ENCODE measurements at regions not wholly inside any gene's neighbourhood (a gene's known extent, or its start where the extent isn't known, plus 50 kb on each side); places are given as distances from the start of the nearest gene placed in this dataset.

DNA sequence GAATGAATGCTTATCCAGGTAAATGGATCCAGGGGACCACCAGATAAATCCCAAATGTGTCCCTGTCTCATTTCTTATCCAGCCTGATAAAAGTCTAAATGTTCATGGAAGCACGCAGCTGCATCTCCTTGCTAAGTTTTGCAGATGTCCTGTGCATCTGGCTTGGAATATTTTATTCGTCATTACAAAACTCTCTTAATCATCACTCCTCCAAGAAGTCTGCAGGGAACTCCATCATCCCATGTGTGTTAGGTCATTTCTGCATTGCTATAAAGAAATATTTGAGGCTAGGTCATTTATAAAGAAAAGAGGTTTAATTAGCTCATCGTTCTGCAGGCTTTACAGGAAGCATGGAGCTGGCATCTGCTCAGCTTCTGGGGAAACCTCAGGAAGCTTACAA lies 297.2 kb downstream of the HS3ST1 start:
- Histone ChIP-seq H3K27ac (ENCODE audit: extremely low read depth, low read depth, low read length) (no peak overlapping the region), H3K9me3 (ENCODE audit: control insufficient read depth, insufficient read depth, low read depth, low read length) (no peaks in the 10 kb centered on the region), H3K36me3 (ENCODE audit: control insufficient read depth in 2 of 2, insufficient read depth in 1 of 2, low read length in 2 of 2) (no peaks in the 10 kb centered on the region), H3K4me3 (ENCODE audit: low read depth, low read length) (no peak overlapping the region), H3K4me1 (ENCODE audit: control insufficient read depth, insufficient read depth, low read length) (no peaks in the 10 kb centered on the region)
- POLR2A ChIA-PET: no interaction called here
- TF ChIP-seq ZNF157 (tag by site-specific recombination; IDR thresholded peaks at IDR 0.05) (no peak), KLF1 (tag by site-specific recombination; IDR thresholded peaks at IDR 0.05) (no peak), ZNF423 (tag by site-specific recombination; IDR thresholded peaks at IDR 0.05) (no peak), ZNF623 (tag by site-specific recombination; IDR thresholded peaks at IDR 0.05) (no peak), SALL2 (tag by site-specific recombination; IDR thresholded peaks at IDR 0.05; ENCODE audit: borderline replicate concordance) (no peak), ZNF830 (tag by site-specific recombination; IDR thresholded peaks at IDR 0.05; ENCODE audit: low read depth) (no peak), ZNF529 (tag by site-specific recombination; IDR thresholded peaks at IDR 0.05; ENCODE audit: insufficient replicate concordance) (no peak), ZNF677 (tag by site-specific recombination; IDR thresholded peaks at IDR 0.05) (no peak), ZNF266 (tag by site-specific recombination; IDR thresholded peaks at IDR 0.05; ENCODE audit: low read depth) (no peak), KLF7 (tag by site-specific recombination; IDR thresholded peaks at IDR 0.05; ENCODE audit: borderline replicate concordance) (no peak), TRIM28 (IDR thresholded peaks at IDR 0.05; ENCODE audit: borderline replicate concordance, low read length) (no peak), ZNF792 (tag by site-specific recombination; IDR thresholded peaks at IDR 0.05) (no peak), ZNF624 (tag by site-specific recombination; IDR thresholded peaks at IDR 0.05) (no peak), ZNF416 (tag by site-specific recombination; IDR thresholded peaks at IDR 0.05) (no peak), HOXC10 (CRISPR knock-in tag; IDR thresholded peaks at IDR 0.05) (no peak), SCRT1 (tag by site-specific recombination; IDR thresholded peaks at IDR 0.05; ENCODE audit: borderline replicate concordance) (no peak)
- TF ChIP-seq, protein P1, sequence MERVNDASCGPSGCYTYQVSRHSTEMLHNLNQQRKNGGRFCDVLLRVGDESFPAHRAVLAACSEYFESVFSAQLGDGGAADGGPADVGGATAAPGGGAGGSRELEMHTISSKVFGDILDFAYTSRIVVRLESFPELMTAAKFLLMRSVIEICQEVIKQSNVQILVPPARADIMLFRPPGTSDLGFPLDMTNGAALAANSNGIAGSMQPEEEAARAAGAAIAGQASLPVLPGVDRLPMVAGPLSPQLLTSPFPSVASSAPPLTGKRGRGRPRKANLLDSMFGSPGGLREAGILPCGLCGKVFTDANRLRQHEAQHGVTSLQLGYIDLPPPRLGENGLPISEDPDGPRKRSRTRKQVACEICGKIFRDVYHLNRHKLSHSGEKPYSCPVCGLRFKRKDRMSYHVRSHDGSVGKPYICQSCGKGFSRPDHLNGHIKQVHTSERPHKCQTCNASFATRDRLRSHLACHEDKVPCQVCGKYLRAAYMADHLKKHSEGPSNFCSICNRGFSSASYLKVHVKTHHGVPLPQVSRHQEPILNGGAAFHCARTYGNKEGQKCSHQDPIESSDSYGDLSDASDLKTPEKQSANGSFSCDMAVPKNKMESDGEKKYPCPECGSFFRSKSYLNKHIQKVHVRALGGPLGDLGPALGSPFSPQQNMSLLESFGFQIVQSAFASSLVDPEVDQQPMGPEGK (tag by site-specific recombination; IDR thresholded peaks at IDR 0.05): no peak
- TF ChIP-seq, protein P2, sequence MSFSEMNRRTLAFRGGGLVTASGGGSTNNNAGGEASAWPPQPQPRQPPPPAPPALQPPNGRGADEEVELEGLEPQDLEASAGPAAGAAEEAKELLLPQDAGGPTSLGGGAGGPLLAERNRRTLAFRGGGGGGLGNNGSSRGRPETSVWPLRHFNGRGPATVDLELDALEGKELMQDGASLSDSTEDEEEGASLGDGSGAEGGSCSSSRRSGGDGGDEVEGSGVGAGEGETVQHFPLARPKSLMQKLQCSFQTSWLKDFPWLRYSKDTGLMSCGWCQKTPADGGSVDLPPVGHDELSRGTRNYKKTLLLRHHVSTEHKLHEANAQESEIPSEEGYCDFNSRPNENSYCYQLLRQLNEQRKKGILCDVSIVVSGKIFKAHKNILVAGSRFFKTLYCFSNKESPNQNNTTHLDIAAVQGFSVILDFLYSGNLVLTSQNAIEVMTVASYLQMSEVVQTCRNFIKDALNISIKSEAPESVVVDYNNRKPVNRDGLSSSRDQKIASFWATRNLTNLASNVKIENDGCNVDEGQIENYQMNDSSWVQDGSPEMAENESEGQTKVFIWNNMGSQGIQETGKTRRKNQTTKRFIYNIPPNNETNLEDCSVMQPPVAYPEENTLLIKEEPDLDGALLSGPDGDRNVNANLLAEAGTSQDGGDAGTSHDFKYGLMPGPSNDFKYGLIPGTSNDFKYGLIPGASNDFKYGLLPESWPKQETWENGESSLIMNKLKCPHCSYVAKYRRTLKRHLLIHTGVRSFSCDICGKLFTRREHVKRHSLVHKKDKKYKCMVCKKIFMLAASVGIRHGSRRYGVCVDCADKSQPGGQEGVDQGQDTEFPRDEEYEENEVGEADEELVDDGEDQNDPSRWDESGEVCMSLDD (tag by site-specific recombination; IDR thresholded peaks at IDR 0.05): no peak
- TF ChIP-seq, protein P3, sequence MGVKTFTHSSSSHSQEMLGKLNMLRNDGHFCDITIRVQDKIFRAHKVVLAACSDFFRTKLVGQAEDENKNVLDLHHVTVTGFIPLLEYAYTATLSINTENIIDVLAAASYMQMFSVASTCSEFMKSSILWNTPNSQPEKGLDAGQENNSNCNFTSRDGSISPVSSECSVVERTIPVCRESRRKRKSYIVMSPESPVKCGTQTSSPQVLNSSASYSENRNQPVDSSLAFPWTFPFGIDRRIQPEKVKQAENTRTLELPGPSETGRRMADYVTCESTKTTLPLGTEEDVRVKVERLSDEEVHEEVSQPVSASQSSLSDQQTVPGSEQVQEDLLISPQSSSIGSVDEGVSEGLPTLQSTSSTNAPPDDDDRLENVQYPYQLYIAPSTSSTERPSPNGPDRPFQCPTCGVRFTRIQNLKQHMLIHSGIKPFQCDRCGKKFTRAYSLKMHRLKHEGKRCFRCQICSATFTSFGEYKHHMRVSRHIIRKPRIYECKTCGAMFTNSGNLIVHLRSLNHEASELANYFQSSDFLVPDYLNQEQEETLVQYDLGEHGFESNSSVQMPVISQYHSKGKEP (tag by site-specific recombination; IDR thresholded peaks at IDR 0.05): no peak
- CTCF ChIA-PET: interaction anchor here (0.5 kb wide), 1 partner anchor 596 kb away, joined by 3 read pairs; no protein-coding TSS in a partner anchor

DNA sequence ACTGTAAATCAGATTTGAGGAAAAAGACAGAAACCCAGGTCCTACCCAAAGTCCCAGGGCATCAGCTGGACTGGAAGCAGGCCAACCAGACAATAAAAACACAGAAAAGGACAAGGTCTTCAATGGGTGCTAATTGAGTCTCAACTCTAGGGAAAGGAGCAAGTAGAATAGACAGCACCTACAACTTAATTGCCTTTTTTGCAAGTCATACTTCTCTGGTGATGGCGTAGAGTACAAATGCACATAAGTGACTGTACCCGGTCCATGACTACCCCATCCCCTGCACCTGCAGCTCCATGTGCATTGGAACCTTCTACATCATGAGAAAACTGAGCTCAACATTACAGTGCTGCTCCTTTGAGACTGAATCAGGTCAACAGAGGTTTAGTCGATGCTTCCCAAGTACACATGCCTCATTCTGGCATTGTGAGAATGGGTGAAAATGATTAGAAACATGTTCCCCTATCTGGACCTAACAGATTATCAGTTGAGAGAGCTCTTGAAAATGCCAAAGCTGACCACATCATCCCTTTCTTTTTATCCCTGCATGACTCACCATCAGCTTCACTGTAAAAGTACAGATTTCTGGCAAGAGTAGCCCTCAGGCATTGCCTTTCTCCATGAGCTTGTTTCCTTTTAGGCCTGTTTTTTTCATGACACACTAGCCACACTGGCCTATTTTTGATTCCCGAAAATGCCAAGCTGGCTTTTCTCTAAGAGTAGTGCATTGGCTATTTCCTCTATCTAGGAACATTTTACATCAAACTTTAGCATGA lies 298.3 kb downstream of the HS3ST1 start:
- H3K9me3 ChIP-seq (ENCODE audit: control insufficient read depth, insufficient read depth, low read depth, low read length): no peaks in the 10 kb centered on the region

More for the DNA sequence above, 298.3 kb downstream of the HS3ST1 start:
- TF ChIP-seq ZNF16 (tag by site-specific recombination; IDR thresholded peaks at IDR 0.05; ENCODE audit: low read depth): no peak
- TF ChIP-seq ZNF791 (tag by site-specific recombination; IDR thresholded peaks at IDR 0.05): no peak
- TF ChIP-seq, protein P4, sequence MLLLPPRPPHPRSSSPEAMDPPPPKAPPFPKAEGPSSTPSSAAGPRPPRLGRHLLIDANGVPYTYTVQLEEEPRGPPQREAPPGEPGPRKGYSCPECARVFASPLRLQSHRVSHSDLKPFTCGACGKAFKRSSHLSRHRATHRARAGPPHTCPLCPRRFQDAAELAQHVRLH (tag by site-specific recombination; IDR thresholded peaks at IDR 0.05): no peak
- TF ChIP-seq, protein P5, sequence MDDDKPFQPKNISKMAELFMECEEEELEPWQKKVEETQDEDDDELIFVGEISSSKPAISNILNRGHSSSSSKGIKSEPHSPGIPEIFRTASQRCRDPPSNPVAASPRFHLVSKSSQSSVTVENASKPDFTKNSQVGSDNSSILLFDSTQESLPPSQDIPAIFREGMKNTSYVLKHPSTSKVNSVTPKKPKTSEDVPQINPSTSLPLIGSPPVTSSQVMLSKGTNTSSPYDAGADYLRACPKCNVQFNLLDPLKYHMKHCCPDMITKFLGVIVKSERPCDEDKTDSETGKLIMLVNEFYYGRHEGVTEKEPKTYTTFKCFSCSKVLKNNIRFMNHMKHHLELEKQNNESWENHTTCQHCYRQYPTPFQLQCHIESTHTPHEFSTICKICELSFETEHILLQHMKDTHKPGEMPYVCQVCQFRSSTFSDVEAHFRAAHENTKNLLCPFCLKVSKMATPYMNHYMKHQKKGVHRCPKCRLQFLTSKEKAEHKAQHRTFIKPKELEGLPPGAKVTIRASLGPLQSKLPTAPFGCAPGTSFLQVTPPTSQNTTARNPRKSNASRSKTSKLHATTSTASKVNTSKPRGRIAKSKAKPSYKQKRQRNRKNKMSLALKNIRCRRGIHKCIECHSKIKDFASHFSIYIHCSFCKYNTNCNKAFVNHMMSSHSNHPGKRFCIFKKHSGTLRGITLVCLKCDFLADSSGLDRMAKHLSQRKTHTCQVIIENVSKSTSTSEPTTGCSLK (tag by site-specific recombination; IDR thresholded peaks at IDR 0.05): no peak
- Histone ChIP-seq H3K4me1 (ENCODE audit: control insufficient read depth, insufficient read depth, low read length) (no peaks in the 10 kb centered on the region), H3K4me3 (ENCODE audit: low read depth, low read length) (no peak overlapping the region), H3K36me3 (ENCODE audit: control insufficient read depth in 2 of 2, insufficient read depth in 1 of 2, low read length in 2 of 2) (no peaks in the 10 kb centered on the region), H3K27ac (ENCODE audit: extremely low read depth, low read depth, low read length) (no peak overlapping the region)
- ChIA-PET CTCF (interaction anchor here (0.6 to 0.7 kb wide), 2 partner anchors 83 to 303 kb away, joined by 3 to 4 read pairs; no protein-coding TSS in a partner anchor), POLR2A (no interaction called here)
